IPS DF 6.9 (cell line): ENCODE measurements at regions not wholly inside any gene's neighbourhood (a gene's known extent, or its start where the extent isn't known, plus 50 kb on each side); places are given as distances from the start of the nearest gene placed in this dataset.
"Not testable (repeated sequence)": the region's sequence is repeated elsewhere in the genome, so short reads cannot be mapped to it uniquely, and the experiment has no call there.

Experiments used
- DNase-seq: peaks from one replicate; pipeline ENCODE4 v3.0.0-alpha.2; 2013; ENCODE audit warnings: low read depth, low spot score
- H3K27ac ChIP-seq: one replicate; pipeline ENCODE4 v1.5.1; 2013; ENCODE audit warnings: low read length, control low read depth
- H3K27me3 ChIP-seq: 2 replicates; pipeline ENCODE4 v1.6.1; 2013; ENCODE audit warnings: mild to moderate bottlenecking, low read length; ENCODE audit not compliant: control insufficient read depth, insufficient read depth
- H3K36me3 ChIP-seq: 2 replicates; pipeline ENCODE4 v1.6.1; 2013; ENCODE audit warnings: low read length; ENCODE audit not compliant: control insufficient read depth, insufficient read depth
- H3K4me1 ChIP-seq: 2 replicates; pipeline ENCODE4 v1.6.1; 2013; ENCODE audit warnings: low read length; ENCODE audit not compliant: control insufficient read depth, insufficient read depth
- H3K4me3 ChIP-seq: 2 replicates; pipeline ENCODE4 v1.5.1; 2013; ENCODE audit warnings: mild to moderate bottlenecking, low read length
- H3K9me3 ChIP-seq: 2 replicates; pipeline ENCODE4 v1.6.1; 2013; ENCODE audit warnings: low read length, inconsistent platforms; ENCODE audit not compliant: control insufficient read depth, insufficient read depth
- WGBS: extraction: QIAGEN DNeasy Blood & Tissue Kit; methylation state at CpG from one replicate; pipeline ENCODE4 v1.1.7; 2013; ENCODE audit warnings: mixed read lengths, missing lambda C conversion rate; ENCODE audit not compliant: insufficient read length, insufficient coverage; 5-methylcytosine and 5-hydroxymethylcytosine counted together

DNA sequence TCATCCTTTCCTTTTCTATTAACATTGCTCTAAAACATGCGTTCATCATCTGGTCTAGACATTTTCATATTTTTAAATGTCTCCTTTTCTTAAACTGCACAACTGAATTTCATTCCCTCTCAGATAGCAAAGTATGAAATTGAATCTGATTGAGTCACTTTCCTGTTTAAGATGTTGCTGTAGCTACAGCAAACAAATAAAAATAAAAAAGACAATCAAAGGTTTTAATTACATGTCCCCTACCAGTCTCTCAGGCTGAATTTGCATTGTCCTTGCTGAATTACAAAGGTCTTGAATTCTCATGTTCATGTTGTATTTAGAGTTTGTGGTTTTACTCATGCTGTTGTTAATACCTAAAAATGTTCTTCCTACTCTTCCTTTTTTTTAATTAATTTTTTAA lies 537.9 kb upstream of the LRATD1 start:
- no peaks in the 10 kb centered on the region for H3K9me3 ChIP-seq
- DNase-seq: no peak
- WGBS: 100% methylated on average over 1 of the region's 1 CpG
- no peak overlapping the region for H3K4me3 ChIP-seq
- H3K27ac ChIP-seq: no peak overlapping the region
- no peaks in the 10 kb centered on the region for H3K27me3 ChIP-seq
- no peaks in the 10 kb centered on the region for H3K36me3 ChIP-seq
- H3K4me1 ChIP-seq: no peaks in the 10 kb centered on the region

DNA sequence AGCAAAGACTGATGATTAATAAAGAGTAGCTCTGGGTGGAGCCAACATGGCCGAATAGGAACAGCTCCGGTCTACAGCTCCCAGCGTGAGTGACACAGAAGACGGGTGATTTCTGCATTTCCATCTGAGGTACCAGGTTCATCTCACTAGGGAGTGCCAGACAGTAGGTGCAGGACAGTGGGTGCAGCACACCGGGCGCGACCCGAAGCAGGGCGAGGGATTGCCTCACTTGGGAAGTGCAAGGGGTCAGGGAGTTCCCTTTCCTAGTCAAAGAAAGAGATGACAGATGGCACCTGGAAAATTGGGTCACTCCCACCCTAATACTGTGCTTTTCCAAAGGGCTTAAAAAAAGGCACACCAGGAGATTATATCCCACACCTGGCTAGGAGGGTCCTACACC lies 533.4 kb upstream of the LRATD1 start:
- no CpG with 5 or more reads among the region's 9 CpGs for WGBS
- not testable (repeated sequence) for H3K4me3 ChIP-seq, DNase-seq, H3K36me3 ChIP-seq, H3K4me1 ChIP-seq, H3K9me3 ChIP-seq, H3K27ac ChIP-seq, H3K27me3 ChIP-seq

DNA sequence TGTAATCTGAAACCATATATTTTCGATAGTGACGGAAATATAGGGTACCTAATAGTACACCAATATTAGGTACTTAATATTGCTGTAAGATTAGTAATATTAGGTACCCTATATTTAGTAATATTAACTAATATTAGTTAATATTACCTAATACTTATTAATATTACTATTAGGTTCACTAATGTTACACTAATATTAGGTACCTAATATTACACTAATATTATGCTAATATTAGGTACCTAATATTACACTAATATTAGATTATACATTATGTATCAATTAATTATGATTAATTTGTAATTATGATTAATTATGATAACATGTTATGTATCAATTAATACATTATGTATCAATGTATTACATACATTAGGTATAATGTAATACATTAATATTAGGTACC lies 518.2 kb upstream of the LRATD1 start:
- Histone ChIP-seq H3K4me3 (no peak overlapping the region), H3K36me3 (no peaks in the 10 kb centered on the region), H3K4me1 (no peaks in the 10 kb centered on the region), H3K27ac (no peak overlapping the region), H3K27me3 (no peaks in the 10 kb centered on the region), H3K9me3 (no peaks in the 10 kb centered on the region)
- no CpG with 5 or more reads among the region's 2 CpGs for WGBS
- no peak for DNase-seq

DNA sequence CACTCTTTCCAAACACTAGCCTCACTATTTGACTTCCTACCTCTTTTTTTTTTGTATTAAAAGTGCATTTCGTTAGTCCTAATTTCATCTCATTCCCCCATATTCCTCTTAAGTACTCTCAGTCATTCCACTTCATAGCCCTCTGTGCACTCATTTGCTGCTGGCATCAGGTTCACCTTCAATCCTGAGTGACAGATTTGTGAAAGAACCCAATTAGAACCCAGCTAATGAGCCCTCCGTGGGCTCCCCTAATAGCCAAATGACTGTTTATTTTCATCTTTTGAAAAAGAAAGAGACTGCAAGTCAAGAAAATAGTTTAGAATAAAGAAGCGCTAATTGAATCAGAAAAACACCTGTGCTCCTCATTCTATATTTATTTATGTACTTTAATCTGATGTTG lies 512.1 kb upstream of the LRATD1 start:
- no peak overlapping the region for H3K27ac ChIP-seq
- no peaks in the 10 kb centered on the region for H3K27me3 ChIP-seq
- WGBS: no CpG with 5 or more reads among the region's 3 CpGs
- no peaks in the 10 kb centered on the region for H3K9me3 ChIP-seq
- no peaks in the 10 kb centered on the region for H3K4me1 ChIP-seq
- H3K4me3 ChIP-seq: no peak overlapping the region
- H3K36me3 ChIP-seq: no peaks in the 10 kb centered on the region
- DNase-seq: no peak

DNA sequence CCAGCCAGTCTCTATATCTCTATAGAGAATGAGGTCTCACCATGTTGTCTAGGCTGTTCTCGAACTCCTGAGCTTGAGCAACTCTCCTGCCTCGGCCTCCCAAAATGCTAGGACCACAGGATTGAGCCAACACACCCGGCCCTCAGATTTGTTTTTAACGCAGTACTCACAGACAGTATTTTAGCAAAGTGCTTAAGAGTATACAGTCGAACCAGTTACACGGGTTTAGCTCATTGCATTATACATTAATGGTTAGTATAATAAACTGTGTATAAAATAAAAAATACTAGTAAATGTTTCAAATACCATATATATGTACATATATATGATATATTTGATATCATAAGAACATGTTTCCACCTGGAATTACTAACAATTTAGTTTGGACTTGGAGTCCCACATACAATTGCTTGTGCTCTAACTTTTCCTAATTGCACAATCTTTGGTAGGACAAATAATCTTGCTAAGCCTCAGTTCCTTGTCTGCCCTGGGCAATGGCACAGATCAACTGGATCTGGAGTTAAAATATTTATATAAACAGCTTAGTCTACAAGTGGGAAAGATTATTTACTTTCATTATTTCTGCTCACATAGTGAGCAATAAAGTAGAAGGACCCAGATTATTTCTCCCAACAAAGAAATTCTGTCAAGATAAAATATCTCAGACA lies 508.9 kb upstream of the LRATD1 start:
- Histone ChIP-seq H3K4me3 (no peak overlapping the region), H3K4me1 (no peaks in the 10 kb centered on the region), H3K9me3 (no peaks in the 10 kb centered on the region), H3K36me3 (no peaks in the 10 kb centered on the region), H3K27me3 (no peaks in the 10 kb centered on the region), H3K27ac (no peak overlapping the region)
- no CpG with 5 or more reads among the region's 6 CpGs for WGBS
- no peak for DNase-seq

DNA sequence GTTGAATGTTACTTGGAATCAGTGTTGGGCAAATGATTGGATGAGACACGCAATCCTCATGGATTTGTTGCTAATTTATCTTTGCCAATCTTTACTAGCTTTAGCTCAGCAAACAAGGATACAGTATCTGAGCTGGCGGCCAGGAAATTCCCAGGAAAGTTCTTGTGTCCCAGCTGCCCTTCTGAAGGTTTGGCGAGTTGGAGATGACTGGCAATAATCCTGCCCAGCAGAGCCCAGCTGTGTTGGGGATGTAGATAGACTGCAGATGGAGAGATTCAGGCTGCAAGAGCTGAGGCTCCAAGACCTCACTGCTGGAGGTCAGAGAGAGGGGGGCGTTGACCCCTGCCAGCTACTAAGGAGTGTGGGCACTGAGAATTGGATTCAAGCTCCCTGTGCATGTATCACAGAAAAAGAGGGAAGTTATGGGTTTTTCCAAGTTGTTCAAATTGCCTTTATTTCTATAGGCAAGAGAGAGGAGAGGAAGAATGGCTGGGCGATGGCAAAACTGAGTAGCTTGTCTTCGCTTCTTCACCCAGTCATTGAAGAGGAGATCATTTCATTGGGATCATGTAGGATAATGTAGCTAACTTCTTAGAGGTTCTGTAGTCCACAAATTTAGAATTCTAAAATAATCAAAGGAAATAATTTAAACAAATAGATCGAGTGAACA lies 506.8 kb upstream of the LRATD1 start:
- Histone ChIP-seq H3K9me3 (no peaks in the 10 kb centered on the region), H3K4me1 (no peaks in the 10 kb centered on the region), H3K27ac (no peak overlapping the region), H3K36me3 (no peaks in the 10 kb centered on the region), H3K27me3 (no peaks in the 10 kb centered on the region), H3K4me3 (no peak overlapping the region)
- no peak for DNase-seq
- WGBS: no CpG with 5 or more reads among the region's 7 CpGs

DNA sequence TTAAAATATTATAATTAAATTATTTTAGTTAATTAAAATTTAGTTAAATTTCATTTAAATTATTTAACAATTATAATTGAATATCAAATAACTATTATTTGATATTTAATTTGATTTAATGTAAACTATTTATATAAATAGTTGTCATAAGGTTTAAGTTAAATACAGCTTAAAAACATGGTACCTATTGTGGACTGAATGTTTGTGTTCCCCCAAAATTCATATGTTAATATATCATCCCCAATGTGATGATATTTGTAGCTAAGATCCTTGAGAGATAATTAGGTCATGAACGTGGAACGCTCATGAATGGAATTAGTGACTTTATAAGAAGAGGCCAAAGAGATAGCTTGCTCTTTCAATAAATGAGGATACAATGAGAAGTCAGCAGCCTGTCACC lies 505.7 kb upstream of the LRATD1 start:
- Histone ChIP-seq H3K4me3 (no peak overlapping the region), H3K4me1 (no peaks in the 10 kb centered on the region), H3K9me3 (no peaks in the 10 kb centered on the region), H3K27me3 (no peaks in the 10 kb centered on the region), H3K36me3 (no peaks in the 10 kb centered on the region), H3K27ac (no peak overlapping the region)
- no peak for DNase-seq
- WGBS: no CpG with 5 or more reads among the region's 2 CpGs

DNA sequence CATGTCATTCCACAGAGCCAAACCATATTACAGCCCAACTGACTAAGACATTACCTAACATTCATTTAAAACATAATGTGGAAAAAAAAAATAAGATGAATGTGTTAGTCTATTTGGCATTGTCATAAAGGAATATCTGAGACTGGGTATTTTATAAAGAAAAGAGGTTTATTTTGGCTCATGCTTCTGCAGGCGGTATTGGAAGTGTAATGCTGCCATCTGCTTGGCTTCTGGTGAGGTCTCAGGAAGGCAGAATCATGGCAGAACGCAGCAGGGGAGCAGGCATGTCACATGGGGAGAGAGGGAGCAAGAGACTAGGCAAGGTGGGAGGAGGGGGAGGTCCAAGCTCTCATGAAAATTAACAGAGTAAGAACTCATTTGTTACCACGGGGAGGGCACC lies 504.8 kb upstream of the LRATD1 start:
- Histone ChIP-seq H3K4me3 (no peak overlapping the region), H3K9me3 (no peaks in the 10 kb centered on the region), H3K4me1 (no peaks in the 10 kb centered on the region), H3K36me3 (no peaks in the 10 kb centered on the region), H3K27ac (no peak overlapping the region), H3K27me3 (no peaks in the 10 kb centered on the region)
- DNase-seq: no peak
- WGBS: no CpG with 5 or more reads among the region's 3 CpGs

DNA sequence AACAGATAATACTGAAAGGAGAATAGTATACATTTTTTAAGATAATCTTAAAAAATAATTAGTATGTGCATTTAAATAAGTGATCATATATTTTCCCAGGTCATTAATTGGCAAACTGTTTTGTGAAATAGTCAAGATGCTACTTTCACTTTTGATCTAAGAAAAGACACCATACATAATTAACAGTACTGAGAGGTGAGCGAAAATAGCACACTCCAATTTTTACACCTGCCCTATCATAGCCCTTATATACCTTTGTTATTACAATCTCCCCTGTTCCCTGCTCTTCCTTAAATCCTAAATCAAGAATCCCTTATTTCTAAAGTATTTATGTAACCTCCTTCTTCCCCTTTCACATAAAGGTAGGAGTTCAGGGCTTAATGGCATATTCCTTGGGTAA lies 500.1 kb upstream of the LRATD1 start:
- Histone ChIP-seq H3K27me3 (no peaks in the 10 kb centered on the region), H3K4me3 (no peak overlapping the region), H3K9me3 (no peaks in the 10 kb centered on the region), H3K4me1 (no peaks in the 10 kb centered on the region), H3K27ac (no peak overlapping the region), H3K36me3 (no peaks in the 10 kb centered on the region)
- WGBS: no CpG with 5 or more reads among the region's 1 CpG
- DNase-seq: no peak

DNA sequence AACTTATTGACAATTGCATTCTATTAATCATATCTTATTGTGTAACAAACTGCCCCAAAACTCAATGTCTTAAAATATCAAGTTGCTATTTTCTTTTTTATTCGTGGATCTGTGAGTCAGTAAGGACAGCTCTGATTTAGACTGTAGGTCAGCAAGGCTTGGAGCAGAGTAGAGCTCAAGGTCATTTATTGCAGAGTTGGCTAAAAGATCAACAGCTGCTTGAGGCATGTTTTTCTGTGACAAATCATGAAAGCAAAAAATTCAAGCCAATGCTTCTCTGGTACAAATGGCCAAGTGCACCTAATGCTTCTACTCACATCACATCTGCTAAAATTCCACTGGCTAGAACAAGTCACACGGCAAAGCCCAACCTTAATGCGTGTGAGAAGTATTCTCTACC lies 497.7 kb upstream of the LRATD1 start:
- no CpG with 5 or more reads among the region's 3 CpGs for WGBS
- no peaks in the 10 kb centered on the region for H3K27me3 ChIP-seq
- H3K36me3 ChIP-seq: no peaks in the 10 kb centered on the region

DNA sequence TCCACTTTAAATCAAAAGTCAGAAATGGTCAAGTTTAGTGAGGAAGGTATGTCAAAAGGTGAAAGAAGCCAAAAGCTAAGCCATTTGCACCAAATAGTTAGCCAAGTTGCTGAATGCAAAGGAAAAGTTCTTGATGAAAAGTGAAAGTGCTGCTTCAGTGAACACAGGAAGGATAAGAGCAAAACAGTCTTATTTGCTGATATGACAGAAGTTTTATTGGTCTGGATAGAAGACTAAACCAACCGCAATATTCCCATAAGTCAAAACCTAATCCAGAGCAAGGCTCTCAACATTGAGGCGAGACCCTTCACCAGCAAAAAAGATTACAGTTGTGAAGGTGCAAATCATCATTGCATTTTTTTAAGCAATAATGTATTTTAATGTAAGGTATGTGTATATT lies 496.5 kb upstream of the LRATD1 start:
- DNase-seq: no peak
- no peaks in the 10 kb centered on the region for H3K27me3 ChIP-seq
- WGBS: no CpG with 5 or more reads among the region's 2 CpGs
- H3K4me3 ChIP-seq: no peak overlapping the region
- H3K36me3 ChIP-seq: no peaks in the 10 kb centered on the region
- H3K27ac ChIP-seq: no peak overlapping the region
- no peaks in the 10 kb centered on the region for H3K9me3 ChIP-seq
- no peaks in the 10 kb centered on the region for H3K4me1 ChIP-seq

More for the DNA sequence above, 497.7 kb upstream of the LRATD1 start:
- Histone ChIP-seq H3K4me3 (no peak overlapping the region), H3K4me1 (no peaks in the 10 kb centered on the region), H3K9me3 (no peaks in the 10 kb centered on the region), H3K27ac (no peak overlapping the region)
- no peak for DNase-seq
